Stimulated activated naive CD8-positive, alpha-beta T cell treated with anti-CD3 and anti-CD28 coated beads, Interleukin-15, Interleukin-2, amounts not matched to agents 100 U/mL and 50 U/mL, for 24 hours (primary cell): ENCODE measurements at regions not wholly inside any gene's neighbourhood (a gene's known extent, or its start where the extent isn't known, plus 50 kb on each side); places are given as distances from the start of the nearest gene placed in this dataset.
"Not testable (repeated sequence)": the region's sequence is repeated elsewhere in the genome, so short reads cannot be mapped to it uniquely, and the experiment has no call there.

ENCODE experiments used
- ATAC-seq: fragments of 150-1000 bp; cut with Tn5 transposase; one replicate; pipeline ENCODE4 v1.10.0; 2021
- DNase-seq: peaks from one replicate; pipeline ENCODE4 v3.0.0; 2021

- ATAC-seq (no peak), DNase-seq (no peak)
Measured at GRCh38 chr6:101013612-101014195, 132.6 kb upstream of the ASCC3 start.

DNA sequence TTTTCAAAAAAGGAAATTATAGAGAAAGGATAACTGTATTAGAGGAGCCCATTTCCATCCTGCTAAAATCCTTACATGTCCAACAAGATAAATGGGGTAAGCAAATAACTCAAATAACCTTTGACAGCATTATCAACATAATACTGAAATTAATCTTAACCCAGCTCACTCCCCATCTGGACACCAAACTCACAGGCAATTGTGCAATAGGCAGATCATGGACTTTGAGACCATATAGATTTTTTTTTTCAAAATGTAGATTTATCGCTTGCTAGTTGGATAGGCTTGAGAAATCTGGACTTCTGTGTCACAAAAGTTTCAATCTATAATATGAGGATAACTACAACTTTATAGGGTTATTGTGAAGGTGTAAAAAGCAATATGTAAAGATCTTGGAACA, 134.4 kb upstream of the ASCC3 start:
- DNase-seq: no peak
- no peak for ATAC-seq

- ATAC-seq (no peak), DNase-seq (no peak)
Measured at GRCh38 chr6:101016163-101016562, 135.0 kb upstream of the ASCC3 start.

GRCh38 chr6:101018157-101018556, 137.0 kb upstream of the ASCC3 start:
- DNase-seq (no peak), ATAC-seq (no peak)

- ATAC-seq (no peak), DNase-seq (no peak)
Measured at GRCh38 chr6:101021504-101021903, 140.4 kb upstream of the ASCC3 start.

GRCh38 chr6:101042966-101043365, 161.8 kb upstream of the ASCC3 start:
- ATAC-seq: no peak
- DNase-seq: no peak

DNA sequence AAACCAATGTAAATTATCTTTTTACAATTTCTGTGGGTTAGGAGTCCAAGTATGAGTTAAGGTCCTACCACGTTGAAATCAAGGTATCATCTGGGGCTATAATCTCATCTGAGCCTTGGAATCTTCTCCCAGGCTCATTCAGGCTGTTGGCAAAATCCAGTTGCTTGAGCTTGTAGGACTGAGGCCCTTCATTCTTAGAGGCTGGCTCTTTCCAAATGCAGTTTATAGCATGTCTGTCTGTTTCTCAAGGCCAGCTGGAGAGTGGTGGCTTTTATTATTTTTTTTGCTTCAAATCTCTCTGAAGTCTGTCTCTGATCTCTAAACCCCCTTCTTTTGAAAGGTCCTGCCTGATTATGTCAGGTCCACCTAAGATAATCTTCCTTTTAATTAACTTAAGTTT, 177.2 kb upstream of the ASCC3 start:
- ATAC-seq (no peak), DNase-seq (no peak)

DNA sequence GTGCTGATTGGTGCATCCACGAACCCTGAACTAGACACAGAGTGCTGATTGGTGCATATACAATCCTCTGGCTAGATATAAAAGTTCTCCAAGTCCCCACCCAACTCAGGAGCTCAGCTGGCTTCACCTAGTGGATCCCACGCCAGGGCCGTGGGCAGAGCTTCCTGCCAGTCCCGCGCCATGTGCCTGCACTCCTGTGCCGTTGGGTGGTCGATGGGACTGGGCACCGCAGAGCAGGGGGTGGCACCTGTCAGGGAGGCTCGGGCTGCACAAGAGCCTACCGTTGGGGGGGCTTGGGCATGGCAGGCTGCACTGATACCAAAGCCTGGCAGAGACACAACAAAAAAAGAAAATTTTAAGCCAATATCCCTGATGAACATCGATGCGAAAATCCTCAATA, 185.4 kb upstream of the ASCC3 start:
- DNase-seq (no peak), ATAC-seq (no peak)

DNA sequence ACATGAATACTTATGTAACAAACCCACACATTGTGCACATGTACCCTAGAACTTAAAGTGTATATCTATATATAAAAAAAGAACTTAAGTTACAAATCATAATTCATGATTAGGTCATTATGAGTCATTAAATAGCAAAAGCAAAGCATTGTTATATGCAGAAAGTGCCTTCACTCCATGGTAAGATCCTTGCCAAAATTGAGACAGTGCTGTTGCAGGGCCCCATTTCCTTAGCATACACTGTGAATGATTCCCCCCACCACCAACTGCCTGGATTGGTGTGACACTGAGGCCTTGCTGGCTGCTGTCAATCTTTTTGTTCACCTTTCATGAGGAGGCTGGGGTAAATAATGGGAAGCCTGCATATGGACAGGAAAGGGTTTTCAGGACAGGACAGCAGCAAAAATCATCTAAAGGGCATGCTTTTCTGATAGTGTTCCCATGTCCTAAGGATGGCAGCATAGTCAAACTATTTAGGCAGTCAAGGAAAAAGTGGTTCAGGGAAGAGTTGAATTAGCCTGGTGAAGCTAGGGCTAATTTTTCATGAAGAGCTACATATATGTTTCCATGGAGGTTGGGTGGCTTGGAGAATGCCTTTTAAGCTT, 188.2 kb upstream of the ASCC3 start:
- DNase-seq (no peak), ATAC-seq (no peak)

DNA sequence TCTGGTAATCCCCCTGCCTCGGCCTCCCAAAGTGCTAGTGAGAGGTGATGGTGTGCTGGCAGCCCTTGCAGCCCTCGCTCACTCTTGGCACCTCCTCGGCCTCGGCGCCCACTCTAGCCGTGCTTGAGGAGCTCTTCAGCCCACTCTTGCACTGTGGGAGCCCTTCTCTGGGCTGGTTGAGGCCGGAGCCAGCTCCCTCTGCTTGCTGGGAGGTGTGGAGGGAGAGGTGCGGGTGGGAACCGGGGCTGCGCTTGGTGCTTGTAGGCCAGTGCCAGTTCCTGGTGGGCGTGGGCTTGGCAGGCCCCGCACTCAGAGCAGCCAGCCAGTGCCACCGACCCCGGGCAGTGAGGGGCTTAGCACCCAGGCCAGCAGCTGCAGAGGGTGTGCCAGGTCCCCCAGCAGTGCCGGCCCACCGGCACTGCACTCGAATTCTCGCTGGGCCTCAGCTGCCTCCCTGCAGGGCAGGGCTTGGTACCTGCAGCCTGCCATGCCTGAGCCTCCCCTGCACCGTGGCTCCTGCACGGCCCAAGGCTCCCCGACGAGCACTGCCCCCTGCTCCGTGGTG, 189.0 kb upstream of the ASCC3 start:
- no peak for ATAC-seq
- DNase-seq: no peak

- no peak for ATAC-seq
- no peak for DNase-seq
Measured at GRCh38 chr6:101077344-101077743, 196.2 kb upstream of the ASCC3 start.

DNA sequence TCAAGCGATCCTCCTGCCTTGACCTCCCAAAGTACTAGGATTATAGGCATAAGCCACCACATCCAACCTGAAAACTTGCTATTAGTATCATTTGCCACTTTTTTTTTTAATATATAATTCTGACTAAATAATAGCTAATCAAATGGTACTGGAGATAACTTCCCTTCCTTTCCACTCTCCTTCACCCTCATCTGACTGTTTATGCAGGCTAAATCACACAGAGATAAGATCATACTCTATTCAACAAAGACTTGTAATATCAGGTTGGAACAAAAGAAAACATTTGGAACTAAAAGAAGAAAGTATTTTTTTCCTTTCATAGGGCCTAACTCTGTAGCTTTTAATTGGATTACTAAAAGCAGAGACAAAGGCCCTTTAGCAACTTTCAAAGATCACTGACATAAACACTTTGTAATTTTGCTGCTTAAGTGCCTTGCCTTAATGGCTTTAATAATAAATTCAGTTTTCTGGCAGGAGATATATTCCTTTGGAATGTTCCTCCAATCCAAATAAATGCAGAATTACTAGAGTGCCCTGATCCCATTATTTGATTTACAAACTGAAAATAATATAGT, 198.7 kb upstream of the ASCC3 start:
- DNase-seq (no peak), ATAC-seq (no peak)

DNA sequence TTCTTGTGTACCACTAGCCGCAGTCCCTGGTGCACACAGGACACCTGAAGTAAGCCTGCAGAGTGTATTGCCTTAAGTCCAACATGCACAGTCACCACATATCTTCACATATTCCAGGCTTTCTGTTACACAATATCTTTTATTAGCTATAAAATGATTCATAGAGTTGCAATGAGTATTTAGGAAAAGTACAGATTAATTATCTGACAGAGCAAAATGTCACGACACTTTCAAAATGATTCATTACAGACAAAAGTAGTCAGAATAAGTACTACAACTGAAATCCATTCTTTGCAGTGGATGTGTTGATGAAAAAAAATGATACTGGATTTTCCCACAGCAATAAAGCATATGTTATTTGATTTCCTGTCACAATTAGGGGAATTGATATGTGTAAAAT, 199.5 kb upstream of the ASCC3 start:
- DNase-seq (no peak), ATAC-seq (no peak)

DNA sequence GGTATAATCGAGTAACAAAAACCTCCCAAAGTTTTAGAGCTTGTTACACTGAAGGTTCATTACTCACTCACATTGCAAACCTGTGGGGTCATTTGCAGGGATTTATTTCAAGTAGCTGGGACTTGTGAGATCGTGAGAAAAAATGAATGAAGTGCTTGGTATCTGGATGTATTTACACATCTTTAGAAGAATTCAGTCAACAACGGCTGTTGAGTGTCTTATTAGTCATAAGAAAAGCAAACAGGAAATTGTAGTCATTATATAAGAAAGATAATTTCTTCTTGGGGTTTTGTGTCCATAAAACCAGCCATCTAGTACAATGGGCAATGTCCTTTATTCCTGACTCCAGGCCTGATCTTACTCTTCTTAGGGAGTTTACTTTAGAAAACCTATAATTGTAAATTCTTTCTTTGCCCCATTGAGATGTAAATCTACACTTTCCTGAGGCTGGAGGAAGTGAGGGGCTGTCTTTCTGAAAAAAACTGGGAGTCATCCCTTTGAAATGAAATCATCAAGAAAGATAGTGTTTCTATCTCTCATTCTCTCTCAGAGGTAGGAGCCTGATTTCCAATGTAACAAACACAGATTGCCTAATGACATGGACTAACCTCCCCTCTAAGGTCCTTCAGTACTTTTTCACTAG, 202.5 kb upstream of the ASCC3 start:
- DNase-seq (no peak), ATAC-seq (no peak)

GRCh38 chr6:101085327-101085726, 204.2 kb upstream of the ASCC3 start:
- no peak for DNase-seq
- no peak for ATAC-seq

- ATAC-seq (no peak), DNase-seq (no peak)
Measured at GRCh38 chr6:101086473-101086872, 205.3 kb upstream of the ASCC3 start.

GRCh38 chr6:101088594-101088993, 207.5 kb upstream of the ASCC3 start:
- ATAC-seq (no peak), DNase-seq (no peak)

GRCh38 chr6:101089640-101090039, 208.5 kb upstream of the ASCC3 start:
- no peak for DNase-seq
- ATAC-seq: no peak

DNA sequence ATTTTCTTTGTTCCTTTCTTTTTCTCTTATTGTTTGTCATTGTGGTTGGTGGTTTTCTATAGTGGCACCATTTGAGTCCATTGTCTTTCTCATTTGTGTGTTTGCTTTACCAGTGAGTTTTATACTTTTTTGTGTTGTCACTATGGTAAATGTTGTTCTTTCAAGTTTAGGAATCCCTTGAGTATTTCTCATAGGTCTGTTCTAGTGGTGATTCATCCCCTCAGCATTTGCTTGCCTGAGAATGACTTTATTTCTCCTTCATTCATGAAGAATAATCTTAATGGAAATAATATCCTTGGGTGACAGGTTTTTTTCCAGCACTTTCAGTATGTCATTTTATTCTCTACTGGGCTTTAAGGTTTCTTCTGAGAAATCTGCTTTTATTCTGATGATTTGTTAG, 209.2 kb upstream of the ASCC3 start:
- DNase-seq (no peak), ATAC-seq (no peak)

DNA sequence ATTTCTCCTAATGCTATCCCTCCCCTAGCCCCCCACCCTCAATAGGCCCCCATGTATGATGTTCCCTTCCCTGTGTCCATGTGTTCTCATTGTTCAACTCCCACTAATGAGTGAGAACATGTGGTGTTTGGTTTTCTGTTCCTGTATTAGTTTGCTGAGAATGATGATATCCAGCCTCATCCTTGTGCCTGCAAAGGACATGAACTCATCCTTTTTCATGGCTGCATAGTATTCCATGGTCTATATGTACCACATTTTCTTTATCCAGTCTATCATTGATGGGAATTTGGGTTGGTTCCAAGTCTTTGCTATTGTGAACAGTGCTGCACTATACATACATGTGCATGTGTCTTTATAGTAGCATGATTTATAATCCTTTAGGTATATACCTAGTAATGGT, 217.5 kb upstream of the ASCC3 start:
- not testable (repeated sequence) for DNase-seq, ATAC-seq

DNA sequence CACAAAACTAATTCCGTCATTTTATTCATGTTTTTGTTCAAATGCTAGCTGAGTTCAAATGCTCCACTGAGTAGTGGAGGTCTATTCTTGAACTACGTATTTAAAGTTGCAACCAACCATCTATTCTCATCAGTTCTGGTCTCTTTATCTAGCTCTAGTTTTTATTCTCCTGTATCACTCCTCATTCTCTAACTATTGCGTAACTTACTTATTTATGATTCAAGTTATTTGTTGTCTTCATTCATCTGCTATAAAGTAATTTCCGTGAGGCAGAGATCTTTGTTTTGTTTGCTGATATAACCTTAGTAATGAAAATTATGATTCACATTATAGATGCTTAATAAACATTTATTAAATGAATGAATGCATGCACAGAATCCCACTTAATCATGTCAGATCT, 221.6 kb upstream of the ASCC3 start:
- no peak for ATAC-seq

DNA sequence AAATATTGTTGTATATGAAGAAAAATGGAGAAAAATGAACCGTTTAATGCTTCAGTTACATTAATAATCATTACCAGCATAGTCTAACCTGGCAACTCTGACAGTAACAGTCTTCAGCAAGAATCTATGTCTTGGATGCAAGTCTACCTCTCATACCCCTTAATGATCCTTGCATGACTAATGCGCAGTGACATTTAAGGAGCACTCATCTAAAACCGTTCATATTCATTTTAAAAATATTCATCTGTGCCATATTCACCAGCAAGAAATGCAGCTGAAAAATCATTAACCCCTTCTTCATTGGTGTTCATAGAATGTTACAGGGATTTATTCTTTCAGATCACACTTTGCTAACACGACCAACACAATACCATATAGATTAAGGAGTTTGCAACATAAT, 227.2 kb upstream of the ASCC3 start:
- DNase-seq (no peak), ATAC-seq (no peak)

More for the DNA sequence above, 221.6 kb upstream of the ASCC3 start:
- DNase-seq: no peak

DNA sequence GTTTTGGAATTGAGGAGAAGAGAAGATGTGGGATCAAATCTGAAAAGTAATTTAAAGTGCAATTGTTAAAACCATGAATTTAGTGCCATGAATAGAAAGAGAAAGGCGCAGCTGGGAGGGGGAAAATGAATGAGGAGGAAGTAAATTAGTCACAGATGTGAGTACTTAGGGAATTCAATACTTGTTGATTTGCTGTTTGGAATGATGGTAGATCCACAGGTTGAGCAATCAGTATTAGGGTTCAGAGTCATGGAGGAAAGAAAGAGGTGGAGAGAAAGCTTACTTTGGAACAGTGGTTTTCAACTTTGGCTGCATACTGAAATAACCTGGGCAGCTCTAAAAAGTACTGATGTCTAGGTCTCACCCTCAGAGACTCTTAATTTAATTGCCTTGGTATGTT, 229.7 kb upstream of the ASCC3 start:
- ATAC-seq: no peak

More for the DNA sequence above, 229.7 kb upstream of the ASCC3 start:
- DNase-seq: no peak
